Activated effector memory CD4-positive, alpha-beta T cell treated with anti-CD3 and anti-CD28 coated beads, Interleukin-2, amount 50 U/mL, for 16 hours (primary cell): ENCODE measurements at regions not wholly inside any gene's neighbourhood (a gene's known extent, or its start where the extent isn't known, plus 50 kb on each side); places are given as distances from the start of the nearest gene placed in this dataset.
"Not testable (repeated sequence)": the region's sequence is repeated elsewhere in the genome, so short reads cannot be mapped to it uniquely, and the experiment has no call there.

Experiments used
- DNase-seq: peaks from one replicate; pipeline ENCODE4 v3.0.0-alpha.2; 2020

- DNase-seq = not testable (repeated sequence)
Observed at GRCh38 chr22:11795979-11796378, 3732.0 kb upstream of the OR11H1 start.

DNA sequence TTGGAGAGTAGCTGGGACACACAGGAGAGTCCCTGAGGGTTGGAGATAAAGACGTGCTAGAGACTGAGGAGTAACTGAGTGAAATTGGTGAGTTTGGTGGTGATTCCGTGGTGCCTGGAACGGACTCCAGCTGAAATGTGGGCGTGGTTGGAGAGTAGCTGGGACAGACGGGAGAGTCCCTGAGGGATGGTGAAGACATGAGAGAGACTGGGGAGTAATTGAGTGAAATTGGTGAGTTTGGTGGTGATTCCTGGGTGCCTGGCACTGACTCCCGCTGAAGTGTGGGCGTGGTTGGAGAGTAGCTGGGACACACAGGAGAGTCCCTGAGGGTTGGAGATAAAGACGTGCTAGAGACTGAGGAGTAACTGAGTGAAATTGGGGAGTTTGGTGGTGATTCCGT, 3712.5 kb upstream of the OR11H1 start:
- peak; percentile 63 for DNase-seq

DNA sequence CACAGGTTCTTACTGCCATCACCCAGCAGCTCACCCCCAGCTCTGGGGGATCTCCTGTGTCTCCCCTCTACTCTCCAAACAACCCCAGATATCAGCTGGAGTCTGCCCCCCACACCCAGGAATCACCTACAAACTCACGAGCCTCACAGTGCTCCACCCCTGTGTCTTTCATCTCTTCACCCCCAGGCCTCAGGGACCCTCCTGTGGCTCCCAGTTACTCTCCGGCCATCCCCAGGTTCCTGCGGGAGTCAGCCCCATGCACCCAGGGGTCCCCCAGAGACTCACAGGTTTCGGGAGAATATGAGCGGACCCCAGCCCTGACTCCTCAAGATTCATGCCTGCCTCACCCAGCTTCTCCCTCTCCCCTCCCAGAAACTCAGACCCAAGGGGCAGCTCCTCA, 3709.1 kb upstream of the OR11H1 start:
- not testable (repeated sequence) for DNase-seq

- not testable (repeated sequence) for DNase-seq
Observed at GRCh38 chr22:11822326-11822725, 3705.7 kb upstream of the OR11H1 start.

GRCh38 chr22:11825009-11825408, 3703.0 kb upstream of the OR11H1 start:
- not testable (repeated sequence) for DNase-seq

DNA sequence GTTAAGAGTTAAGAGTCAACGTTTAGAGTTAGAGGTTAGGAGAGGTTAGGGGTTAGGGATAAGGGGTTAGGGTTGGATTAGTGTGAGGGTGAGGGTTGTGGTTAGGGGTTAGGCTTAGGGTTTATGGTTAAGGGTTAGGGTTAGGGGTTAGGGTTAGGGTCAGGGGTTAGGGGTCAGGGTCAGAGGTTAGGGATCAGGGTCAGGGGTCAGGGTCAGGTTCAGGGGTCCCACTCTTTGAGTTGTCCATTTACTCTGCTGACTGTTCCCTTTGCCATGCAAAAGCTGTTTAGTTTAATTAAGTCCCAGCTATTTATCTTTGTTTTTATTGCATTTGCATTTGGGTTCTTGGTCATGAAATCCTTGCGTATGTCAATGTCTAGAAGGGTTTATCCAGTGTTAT, 3702.0 kb upstream of the OR11H1 start:
- not testable (repeated sequence) for DNase-seq

DNA sequence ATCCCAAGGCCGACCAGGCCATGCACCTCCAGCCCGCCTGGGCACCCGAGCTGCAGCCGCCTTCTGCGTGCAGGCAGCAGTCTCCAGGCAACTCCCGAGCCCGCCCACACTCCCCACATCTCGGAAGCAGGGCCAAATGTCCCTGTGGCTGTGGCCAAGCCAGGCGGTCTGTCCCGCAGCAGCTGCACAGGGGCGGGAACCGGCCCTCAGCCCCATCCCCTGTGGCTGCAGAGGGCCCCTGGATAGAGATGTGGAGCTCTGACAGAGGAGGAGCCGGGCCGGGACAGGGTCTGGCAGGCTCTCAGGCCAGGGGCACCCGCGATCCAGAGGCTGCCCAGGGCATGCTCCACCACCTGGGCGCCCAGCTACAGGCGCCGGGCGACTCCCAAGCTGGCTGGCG, 3698.6 kb upstream of the OR11H1 start:
- peak; percentile 65 for DNase-seq
